C1 segment of cervical spinal cord (tissue), 14 donors: ENCODE measurements at regions not wholly inside any gene's neighbourhood (a gene's known extent, or its start where the extent isn't known, plus 50 kb on each side); places are given as distances from the start of the nearest gene placed in this dataset.

ENCODE experiments used
- DNase-seq, 14 donors: peaks; one replicate each; lab custom pipeline; 2025; lab: John Stamatoyannopoulos, UW

GRCh38 chr12:4969405-4969804, 59.7 kb downstream of the KCNA1 start:
- DNase-seq: no peak

DNA sequence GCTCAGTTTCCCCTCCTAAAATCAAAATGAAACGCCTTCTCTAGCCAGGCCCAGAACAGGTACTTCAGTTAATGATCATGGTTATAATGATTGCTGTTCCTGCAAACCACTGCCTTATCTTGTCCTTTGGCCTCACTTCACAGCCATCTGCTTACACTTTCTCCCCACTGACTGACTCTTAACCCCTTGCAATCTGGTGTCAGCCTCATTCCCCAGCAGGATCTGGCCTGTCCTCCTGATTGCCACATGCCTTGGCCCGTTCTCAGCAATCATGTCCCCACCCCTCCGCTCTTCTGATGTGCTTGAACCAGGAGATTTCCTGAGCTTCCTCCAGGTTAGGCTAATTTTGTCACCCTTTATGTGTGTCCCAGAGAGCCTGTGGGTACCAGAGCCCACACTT, 64.5 kb downstream of the KCNA1 start:
- DNase-seq: peak in 1 of 14 donors; percentile 86

DNA sequence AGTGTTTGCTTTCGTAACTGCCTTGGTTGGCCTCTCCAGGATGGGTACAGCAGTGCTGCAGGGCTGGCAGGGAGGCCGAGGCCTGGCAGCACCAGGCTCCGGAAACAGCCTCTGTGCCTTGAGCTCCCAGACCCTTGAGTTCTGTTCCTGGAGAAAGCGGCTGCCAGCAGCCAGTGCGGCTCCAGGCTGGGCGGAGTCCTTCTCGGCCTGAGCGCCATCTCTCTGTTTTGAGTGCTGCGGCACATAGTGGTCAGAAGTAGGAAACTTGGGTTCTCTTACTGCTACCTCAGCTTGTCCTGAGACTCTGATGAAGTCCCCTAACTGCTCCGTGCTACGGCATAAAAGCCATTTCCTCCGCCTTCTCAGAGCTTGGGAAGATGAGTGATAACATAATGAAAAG, 65.9 kb downstream of the KCNA1 start:
- peak in 1 of 14 donors; percentile 81 for DNase-seq

DNA sequence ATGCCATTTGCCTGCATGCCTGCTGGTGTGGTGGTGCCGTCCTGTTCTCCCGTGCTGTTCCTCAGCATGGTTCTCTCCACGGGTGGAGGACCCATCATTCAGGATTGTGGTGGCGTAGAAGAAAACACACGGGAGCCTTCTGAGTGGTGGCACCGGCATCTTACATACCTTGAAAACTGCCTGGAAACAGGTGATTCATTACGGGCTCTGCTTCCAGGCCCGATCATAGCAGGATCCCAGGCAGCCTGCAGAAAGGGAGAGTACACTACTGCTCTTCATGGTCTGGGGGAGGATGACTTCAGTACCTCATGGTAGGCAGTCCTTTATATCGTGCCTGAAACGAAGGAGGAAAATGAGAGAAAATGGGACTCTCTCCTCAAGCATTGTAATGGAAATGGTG, 66.6 kb upstream of the KCNA5 start:
- DNase-seq: peak in 1 of 14 donors; percentile 49

- peak in 4 of 14 donors; percentile 6 to 92 (median 16) for DNase-seq
Measured at GRCh38 chr12:4978737-4979136, 64.9 kb upstream of the KCNA5 start.

DNA sequence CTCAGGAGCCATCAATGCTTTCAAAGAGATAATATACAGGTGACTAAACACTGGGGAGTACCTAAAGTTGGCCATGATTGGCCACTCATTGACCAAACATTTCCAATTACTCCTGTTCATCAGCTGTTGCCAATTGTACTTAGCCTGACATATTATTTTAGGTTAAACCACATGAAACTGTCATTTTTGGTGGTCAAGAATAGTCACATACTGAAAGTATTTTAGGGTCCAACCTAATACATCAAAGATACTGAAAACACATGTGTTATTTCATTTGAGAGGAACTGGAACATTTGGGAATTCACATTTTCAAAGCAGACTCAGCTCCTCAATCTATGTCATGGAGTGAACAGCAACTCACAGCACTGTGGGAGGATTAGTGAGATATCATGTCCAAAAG, 63.9 kb upstream of the KCNA5 start:
- no peak for DNase-seq

DNA sequence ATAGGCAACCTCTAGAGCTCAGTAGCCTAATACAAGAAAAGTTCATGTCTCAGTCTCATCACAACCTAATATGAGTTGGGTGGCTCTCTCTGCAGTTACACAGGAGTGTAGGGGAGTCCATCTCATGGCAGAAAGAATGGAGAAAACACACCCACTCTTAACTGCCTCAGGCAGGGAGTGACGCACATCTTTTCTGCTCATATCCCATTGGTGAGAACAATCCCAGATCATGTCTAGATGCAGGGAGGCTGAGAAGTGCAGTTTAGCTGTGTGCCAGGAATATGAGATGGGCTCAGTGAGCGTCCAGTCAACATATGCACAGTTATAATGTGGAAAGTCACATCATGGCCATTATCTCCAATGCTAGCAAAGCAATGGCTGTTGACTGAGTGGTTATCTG, 59.3 kb upstream of the KCNA5 start:
- DNase-seq: no peak

GRCh38 chr12:4984971-4985370, 58.7 kb upstream of the KCNA5 start:
- DNase-seq: no peak

GRCh38 chr12:4985820-4986219, 57.9 kb upstream of the KCNA5 start:
- no peak for DNase-seq

GRCh38 chr12:4987076-4988046, 56.3 kb upstream of the KCNA5 start:
- DNase-seq: peak in 1 of 14 donors; percentile 27

DNA sequence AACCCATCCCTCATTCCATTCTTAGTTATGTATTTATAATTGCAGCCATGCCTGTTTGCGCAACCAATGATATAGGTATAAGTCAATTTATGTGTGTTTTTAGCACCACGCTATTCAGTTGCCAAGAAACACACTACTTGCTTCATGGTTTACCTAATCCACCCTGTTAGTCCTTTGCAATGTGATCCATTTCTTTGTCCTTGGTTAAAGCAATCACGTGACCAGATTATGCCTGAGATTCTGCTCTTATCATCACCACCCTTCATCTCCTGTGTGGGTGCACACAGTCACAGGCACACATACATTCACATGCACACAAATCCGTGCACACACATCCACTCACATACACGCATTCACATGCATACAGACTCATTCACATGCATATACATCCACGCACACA, 52.3 kb upstream of the KCNA5 start:
- no peak for DNase-seq

- no peak for DNase-seq
Measured at GRCh38 chr12:4991801-4992200, 51.9 kb upstream of the KCNA5 start.

DNA sequence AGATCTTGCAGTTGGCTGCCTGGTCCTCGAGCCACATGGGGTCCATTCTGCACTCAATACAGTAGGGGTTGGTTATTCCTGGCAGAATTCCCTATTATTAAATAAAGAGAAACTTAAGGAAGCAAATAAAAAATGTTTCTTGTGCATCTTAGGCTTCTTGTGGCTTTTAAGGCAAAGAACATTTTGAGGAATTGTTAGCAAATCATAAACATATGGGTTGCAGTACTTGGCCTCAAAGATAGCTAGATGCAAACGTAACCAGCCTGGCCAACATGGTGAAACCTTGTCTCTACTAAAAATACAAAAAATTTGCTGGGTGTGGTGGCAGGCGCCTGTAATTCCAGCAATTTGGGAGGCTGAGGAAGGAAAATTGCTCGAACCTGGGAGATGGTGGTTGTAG, 50.8 kb upstream of the KCNA5 start:
- no peak for DNase-seq
